Myocyte (in vitro differentiated cells): ENCODE measurements at regions not wholly inside any gene's neighbourhood (a gene's known extent, or its start where the extent isn't known, plus 50 kb on each side); places are given as distances from the start of the nearest gene placed in this dataset.
"Not testable (repeated sequence)": the region's sequence is repeated elsewhere in the genome, so short reads cannot be mapped to it uniquely, and the experiment has no call there.

Experiments used
- DNase-seq: peaks from one replicate; pipeline ENCODE4 v3.0.0-alpha.2; 2012; ENCODE audit warnings: low read depth

DNA sequence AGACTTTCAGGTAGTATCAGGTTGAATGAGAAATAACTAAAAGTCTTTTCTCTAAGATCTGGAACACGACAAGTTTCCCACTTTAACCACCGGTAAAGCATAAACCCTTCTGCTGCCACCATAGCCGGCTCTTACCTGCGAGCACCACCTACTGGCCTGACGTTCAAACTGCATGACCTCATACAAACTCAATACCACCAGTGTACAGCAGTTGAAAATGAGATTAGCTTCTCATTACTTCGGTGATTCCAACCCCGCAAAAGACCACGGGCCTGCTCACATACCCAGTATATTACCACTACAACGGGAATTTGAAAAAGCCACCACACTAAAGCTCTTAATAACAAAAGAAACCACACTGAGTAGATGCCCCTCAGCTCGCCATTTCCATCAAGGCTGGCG, 1238.6 kb downstream of the TMEM121 start:
- DNase-seq = peak; percentile 9

DNA sequence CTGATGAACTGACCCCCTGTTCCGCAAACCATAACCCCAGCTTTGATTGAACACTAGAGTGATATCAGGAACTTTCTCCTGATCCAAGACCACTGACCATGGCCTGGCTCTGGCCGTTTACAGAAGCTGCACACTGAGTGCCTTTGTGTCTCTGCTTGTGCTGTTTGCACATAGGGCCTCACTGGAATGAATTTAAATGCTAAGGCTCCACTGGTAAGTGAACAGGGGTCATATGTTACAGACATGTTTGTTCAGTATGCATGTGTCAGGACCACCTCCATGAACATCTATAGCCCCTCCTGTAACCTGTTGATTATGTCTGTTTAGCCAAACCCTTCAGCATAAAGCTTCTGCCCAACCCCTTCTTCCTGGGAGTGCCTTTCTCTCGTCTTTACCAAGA, 1239.8 kb downstream of the TMEM121 start:
- DNase-seq = no peak

DNA sequence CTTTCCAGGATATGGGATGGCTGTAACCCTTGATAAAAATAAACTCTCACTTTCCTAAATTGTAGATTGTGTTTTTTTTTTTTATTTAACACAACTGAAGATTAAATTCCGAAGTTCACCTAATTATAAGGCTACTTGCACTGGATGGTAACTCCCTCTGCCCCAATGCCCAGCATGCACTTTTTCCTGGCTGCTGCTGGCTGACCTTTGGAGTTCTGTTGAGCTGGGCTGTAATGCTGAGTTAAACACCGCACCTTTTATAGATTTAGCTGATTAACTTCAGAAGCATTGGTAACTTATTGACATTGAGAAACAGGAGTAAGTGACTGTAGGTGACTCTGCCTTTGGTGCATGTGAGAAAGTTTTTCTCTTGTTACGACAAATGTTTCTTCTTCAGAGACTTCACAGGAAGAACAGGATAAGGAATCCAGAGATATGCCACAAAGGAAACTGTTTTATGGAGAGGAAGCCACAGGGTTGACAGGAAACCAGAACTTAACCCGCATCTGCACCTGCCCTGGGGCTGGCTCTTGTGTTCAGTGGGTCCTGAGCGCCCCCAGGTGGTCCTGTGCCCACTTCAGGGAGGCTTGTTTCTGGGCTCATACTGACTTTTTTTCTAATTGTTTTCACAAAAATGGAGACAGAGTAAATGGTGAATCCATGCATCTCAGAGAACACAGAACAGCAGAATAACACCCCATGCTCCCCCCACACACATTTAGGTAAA, 1240.3 kb downstream of the TMEM121 start:
- not testable (repeated sequence) for DNase-seq

DNA sequence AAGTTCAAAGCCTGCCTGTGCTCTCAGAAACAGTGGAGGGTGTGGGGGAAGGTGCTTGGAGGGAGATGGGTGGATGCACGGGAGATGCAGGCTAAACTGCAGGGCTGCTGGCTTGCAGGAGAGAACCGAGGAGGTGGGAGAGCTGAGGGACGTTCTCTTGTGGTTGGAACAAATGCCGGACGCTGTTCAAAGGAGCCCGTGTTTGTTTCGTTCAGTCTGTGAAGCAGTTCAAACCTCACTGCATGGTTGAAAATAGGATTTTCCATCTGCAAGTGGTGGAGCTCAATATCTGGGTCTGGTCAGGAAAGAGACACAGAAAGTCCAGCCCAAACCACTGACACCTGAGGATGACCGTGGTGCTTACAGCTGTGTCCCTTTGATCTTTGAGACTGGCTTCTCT, 1241.8 kb downstream of the TMEM121 start:
- not testable (repeated sequence) for DNase-seq

DNA sequence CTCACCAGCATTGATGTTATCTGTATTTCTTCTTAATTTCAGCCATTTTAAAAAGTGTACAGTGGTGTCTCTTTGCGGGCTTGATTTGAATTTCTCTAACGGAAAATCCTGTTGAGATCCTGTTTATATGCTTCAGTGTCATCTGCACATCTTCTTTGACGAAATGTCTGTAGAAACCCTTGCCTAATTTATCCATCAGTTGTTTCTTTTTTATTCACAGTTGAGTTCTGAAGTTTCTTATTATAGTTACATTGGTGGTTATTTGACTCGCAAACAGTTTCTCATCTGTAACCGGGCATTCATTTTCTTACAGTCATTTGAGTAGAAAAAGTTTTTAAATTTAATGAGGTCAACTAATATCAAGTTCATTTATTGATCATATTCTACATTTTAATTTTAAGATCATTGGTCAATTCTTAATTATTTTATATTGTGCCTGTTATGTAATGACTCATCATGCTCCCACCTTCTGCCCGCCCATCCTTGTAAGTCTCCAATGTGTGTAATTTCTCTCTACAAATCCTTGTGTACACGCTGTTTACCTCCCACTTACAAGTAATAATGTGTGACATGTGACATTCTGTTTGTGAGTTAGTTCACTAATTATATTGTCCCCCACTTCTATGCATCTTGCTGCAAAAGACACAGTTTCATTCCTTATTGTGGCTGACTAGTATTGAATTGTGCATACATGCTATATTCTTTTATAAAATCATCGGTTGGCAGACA, 1242.8 kb downstream of the TMEM121 start:
- not testable (repeated sequence) for DNase-seq

DNA sequence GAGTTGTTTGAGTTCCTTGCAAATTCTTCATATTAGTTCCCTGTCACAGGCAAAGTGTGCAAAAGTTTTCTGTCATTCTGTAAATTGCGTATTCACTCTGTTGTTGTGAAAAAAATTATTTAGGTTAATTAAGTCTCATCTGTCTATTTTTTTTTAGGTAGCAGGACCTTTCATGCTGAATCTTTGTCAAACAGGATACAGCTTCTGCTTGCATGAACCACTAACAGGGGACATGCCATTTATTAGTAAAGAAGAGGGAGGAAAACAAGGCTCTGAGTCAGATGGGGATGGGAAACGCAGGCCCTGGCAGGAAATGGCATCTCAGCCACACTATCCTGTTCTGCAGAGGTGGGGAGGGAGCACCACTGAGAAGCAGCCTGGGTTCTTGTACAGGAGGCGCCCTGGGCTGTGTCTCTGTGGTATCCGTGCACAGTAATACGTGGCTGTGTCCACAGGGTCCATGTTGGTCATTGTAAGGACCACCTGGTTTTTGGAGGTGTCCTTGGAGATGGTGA, 1243.8 kb downstream of the TMEM121 start:
- not testable (repeated sequence) for DNase-seq

DNA sequence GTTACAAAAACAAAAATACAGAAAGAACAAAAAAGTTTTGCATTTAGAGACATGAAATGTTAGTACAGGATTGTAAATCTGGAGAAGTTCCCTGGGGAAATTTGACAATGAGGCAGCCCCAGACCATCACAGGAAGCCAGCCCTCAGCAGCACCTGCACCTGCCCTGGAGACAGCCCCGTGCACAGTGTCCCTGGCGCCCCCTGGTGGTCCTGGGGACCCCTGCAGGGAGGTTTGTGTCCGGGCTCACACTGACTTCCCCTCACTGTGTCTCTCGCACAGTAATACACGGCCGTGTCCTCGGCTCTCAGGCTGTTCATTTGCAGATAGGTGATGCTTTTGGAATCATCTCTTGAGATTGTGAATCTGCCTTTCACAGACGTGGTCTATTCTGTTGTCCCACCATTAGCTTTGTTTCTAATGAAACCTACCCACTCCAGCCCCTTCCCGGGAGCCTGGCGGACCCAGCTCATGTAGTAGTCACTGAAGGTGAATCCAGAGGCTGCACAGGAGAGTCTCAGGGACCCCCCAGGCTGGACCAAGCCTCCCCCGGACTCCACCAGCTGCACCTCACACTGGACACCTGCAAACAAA, 1248.6 kb downstream of the TMEM121 start:
- DNase-seq = not testable (repeated sequence)

DNA sequence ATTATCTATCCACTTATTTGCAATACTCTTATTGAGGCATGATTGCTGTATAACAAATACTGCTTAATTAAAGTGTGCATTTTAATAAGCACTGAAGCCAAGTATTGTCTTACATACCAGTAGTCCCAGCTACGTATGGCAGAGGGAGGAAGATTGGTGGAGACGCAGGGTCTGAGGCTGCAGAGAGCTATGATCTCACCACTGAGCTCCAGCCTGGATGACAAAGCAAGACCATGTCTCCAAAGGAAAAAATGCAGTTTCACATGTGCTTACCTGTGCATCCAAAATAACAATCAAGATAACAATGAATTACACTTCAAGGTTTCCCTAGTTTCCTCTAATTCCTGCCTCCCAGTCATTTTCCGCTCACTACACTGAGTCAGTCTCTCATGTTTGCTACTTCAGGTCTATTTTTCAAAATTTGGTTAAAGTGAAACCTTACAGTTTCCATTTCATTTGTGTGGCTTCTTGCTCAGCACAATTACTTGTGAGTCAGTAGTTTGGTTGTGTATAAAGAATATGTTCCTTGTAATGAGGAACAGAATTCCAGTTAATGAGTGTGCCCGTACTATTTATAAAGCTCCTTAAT, 1250.1 kb downstream of the TMEM121 start:
- no peak for DNase-seq

DNA sequence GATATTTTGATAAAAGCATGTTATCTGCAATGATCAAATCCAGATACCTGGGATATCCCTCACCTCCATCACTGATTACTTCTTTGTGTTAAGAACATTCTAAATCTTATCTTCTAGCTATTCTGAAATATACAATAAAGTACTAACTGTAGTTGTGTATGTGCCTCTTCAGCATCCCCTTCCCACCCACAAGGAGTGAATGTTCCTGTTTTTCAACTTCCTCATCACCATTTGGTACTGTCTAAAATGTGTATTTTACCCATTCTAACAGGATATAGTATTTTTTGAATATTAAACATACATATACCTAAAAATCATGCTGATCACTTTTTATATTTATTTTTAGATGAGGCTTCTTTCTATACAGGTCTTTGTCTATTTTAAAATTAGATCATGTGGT, 1252.6 kb downstream of the TMEM121 start:
- DNase-seq = no peak

DNA sequence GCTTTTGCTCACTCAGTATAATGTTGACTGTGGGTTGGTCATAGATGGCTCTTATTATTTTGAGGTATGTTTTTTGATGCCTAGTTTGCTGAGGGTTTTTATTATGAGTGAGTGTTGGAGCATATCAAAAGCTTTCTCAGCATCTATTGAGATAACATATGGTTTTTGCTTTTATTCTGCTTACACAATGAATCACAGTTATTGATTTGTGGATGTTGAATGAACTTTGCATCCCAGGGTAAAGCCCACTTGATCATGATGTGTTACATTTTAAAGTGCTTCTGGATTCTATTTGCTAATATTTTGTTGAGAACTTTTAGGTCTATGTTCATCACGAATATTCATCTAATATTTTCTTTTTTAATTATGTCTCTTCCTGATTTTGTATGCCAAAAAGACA, 1260.3 kb downstream of the TMEM121 start:
- no peak for DNase-seq

DNA sequence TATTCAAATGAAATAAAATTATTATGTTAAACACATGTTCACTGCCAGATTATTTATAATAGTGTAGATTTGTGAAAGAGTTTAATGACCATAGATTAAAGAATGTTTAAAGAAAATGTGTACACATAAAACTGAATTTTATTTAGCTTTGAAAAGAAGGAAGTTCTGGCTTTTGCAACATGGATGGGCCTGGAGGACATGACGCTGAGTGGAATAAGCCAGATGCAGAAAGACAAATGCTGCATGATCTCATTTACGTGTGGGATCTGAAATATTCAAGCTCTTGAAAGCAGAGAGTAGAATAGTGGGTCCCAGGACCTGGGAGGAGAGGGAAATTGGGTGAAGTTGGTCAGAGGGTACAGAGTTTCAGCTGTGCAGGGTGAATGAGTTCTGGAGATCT, 1261.2 kb downstream of the TMEM121 start:
- no peak for DNase-seq

DNA sequence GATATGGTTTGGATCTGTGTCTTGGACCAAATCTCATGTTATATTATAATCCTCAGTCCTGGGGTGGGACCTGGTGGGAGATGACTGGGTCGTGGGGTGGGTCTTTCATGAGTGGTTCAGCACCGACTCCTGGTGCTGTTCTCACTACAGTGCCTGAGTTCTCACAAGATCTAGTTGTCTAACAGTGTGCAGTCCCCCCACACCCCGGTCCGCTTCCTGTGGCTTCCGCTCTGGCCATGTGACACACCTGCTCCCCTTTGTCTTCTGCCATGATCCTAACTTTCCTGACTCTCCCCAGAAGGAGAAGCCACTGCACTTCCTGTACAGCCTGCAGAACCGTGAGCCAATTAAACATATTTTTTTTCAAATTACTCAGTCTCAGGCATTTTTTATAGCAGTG, 1262.2 kb downstream of the TMEM121 start:
- no peak for DNase-seq

DNA sequence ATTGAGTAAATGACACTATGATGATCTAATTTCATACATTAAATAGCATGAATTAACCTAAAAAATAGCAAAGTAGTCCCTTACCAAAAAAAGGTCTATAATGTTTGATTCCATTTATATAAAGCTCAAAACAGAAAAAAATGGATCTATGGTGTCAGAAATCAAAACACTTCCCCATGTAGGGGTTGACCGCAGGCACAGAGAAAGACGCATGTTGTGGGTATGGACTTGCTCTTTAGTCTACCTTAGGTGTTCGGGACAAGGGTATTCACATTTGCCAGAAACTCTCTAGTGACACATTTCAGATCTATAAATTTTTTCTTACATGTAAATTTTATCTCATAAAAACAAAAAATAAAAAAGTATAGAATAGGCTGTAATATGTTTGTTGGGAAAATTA, 1262.9 kb downstream of the TMEM121 start:
- DNase-seq = no peak

DNA sequence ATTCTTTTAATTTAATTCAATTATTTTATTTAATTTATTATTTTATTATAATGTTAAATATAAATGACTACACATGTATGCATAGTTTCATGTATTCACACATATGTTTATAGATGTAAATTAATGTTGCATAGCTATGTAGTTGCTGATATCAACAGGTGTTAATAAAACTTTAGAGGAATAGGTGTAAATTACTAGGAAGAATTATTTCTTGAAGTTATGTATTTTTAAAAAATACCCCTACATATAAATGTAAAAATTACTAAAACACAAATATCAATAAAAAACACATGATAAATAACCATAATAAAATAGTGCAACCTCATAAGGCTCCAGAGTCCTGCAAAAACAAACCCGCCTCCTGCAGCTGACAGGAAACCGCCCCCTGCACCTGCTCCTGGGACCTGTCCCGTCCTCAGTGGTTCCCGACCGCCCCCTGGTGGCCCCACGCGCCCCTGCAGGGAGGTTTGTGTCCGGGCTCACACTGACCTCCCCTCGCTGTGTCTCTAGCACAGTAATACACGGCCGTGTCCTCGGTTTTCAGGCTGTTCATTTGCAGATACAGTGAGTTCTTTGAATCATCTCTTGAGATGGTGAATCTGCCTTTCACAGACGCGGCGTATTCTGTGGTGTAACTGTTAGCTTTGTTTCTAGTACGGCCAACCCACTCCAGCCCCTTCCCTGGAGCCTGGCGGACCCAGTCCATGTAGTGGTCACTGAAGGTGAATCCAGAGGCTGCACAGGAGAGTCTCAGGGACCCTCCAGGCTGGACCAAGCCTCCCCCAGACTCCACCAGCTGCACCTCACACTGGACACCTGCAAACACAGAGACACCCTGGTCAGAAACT, 1264.0 kb downstream of the TMEM121 start:
- DNase-seq = peak; percentile 58

DNA sequence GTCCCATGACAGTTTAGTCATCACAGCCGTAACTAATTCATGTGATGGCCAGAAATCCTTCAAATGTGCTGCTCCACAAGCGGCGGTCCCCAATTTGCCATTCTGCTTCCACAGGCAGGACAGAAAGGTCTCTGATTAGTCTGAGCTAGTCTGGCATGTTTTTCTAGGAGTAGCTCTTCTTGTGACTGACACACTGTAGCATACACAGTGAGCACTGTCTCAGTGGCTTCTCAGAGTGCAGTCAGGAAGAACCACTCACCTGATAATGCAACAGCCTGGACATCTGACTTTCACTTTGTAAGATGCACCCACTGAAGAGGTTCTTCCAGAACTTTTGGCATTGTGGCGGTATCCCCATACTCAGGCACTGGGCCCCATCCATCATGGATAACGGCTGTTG, 1266.2 kb downstream of the TMEM121 start:
- no peak for DNase-seq

DNA sequence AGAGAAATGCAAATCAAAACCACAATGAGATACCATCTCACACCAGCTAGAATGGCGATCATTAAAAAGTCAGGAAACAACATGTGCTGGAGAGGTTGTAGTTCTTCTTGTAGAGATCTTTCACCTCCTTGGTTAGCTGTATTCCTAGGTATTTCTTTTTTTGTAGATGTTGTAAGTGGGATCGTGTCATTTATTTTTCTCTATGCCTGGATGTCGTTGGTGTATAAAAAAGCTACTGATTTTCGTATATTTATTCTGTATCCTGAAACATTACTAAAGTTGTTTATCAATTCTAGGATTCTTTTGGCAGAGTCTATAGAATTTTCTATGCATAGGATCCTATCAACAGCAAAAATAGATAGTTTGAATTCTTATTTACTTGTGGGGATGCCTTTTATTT, 1271.8 kb downstream of the TMEM121 start:
- DNase-seq = not testable (repeated sequence)

DNA sequence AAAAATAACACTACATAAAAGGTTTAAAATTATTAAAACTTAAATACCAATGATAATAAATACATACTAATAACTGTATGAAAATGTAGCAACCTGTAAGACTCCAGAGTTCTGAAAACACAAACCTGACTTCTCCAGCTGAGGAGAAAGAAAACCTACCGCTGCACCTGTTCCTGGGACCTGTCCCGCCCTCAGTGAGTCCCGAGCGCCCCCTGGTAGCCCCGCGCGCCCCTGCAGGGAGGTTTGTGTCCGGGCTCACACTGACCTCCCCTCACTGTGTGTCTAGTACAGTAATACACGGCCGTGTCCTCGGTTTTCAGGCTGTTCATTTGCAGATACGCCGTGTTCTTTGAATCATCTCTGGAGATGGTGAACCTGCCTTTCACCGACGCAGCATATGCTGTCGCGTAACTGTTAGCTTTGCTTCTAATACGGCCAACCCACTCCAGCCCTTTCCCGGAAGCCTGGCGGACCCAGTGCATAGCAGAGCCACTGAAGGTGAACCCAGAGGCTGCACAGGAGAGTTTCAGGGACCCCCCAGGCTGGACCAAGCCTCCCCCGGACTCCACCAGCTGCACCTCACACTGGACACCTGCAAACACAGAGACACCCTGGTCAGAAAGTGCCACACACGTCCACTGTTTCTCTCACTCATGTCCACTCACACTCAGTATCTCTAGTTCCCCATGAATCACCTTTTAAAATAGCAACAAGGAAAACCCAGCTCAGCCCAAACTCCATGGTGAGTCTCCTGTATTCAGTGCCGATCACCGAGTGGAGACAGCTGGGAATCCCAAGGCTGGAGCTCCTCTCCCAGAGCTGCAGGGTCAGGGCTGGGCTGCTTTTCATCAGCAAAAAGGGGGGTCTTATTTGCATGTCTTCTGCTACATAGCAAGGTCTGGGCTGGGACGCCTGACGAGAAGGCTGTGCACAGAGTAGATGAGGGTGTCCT, 1276.3 kb downstream of the TMEM121 start:
- DNase-seq = peak; percentile 52

DNA sequence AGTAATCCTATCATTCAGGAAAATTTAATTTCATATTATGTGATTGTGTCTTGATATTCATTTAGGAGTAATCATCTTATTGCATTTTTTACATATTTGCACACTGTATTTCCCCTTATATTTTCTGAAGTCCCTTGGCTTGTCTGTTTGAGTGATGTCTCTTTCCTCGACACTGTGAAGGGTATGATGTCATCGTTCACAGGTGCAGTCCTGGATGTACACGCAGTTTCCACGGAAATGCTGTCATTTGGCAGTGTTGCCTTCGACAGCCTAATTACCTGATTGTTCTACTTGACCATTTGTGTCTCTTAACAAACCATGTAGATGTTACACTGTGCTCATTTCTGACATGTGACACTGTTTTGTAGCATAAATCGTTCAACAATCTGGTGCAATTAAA, 1277.0 kb downstream of the TMEM121 start:
- no peak for DNase-seq

DNA sequence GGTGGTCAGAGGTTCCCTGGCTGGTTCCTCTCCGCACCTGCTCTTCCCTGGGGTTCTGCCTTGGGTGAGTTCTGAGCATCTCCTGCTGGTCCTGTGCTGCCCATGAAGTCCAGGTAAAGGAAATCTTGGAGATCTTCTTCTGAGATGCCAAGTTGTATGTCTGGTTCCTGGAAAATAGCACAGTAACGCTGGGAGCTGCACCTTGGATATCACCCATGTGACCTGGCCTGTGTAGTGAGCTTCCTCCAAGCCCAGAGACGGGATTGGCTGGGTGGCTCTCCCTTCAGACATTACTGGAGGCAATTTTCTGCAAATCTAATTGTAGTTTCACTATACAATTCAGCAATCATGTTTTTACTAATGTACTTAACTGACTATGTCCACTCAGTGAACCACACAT, 1281.1 kb downstream of the TMEM121 start:
- DNase-seq = no peak

DNA sequence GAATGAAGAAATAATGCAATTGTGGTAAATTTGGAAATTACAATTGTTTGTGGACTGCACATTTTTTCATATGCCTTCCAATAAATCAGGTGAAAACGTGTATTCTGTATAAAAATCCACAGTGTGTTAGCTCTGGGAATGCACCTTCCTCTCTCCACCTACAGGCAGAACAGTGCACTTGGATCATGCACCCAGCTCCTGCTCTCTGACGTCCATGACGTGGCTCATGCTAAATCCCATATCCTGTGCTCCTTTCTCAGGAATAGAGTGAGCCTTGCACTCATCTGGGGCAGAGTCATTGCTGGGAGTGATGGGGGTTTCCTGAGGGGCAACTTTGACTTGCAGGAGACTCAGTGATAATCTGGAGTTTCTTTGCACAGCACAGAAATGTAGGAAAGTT, 1282.1 kb downstream of the TMEM121 start:
- DNase-seq = no peak
